ENCODE measurements at regions not wholly inside any gene's neighbourhood (a gene's known extent, or its start where the extent isn't known, plus 50 kb on each side); places are given as distances from the start of the nearest gene placed in this dataset.

DNA sequence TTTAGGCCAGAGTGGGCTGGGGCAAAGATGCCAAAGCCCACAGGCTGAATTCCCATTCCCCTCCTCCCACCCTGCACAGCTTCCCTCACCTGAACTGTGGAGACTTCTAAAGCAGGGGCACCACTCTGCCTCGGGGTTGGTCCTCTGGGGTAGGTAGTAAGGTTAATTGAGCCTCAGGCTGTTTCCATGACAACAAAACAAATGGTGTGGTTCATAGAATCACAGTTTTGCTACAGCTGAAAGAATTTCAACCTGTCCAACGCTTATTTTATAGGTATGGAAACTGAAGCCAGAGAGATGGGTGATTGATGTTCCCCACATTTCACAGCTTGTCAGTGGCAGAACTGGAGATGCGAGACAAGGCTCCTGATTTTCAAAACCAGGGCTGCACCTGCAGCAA, 109.5 kb downstream of the SNX19 start:
- Histone ChIP-seq H3K27me3 (ENCODE audit: control insufficient read depth, extremely low read depth, insufficient read depth, low read length) (no peaks in the 10 kb centered on the region), H3K27ac (ENCODE audit: control insufficient read depth, insufficient read depth, low read length) (no peak overlapping the region), H3K79me2 (ENCODE audit: control insufficient read depth, insufficient read depth, low read length) (no peaks in the 10 kb centered on the region), H2AFZ (ENCODE audit: control insufficient read depth, low read length) (no peak overlapping the region), H3K9me1 (ENCODE audit: control insufficient read depth, extremely low read depth, insufficient read depth, low read length) (no peaks in the 10 kb centered on the region), H3K4me2 (ENCODE audit: control insufficient read depth, extremely low read depth, insufficient read depth, low read depth, low read length) (no peak overlapping the region), H3K4me3 (ENCODE audit: control insufficient read depth in 2 of 3, extremely low read depth in 1 of 3, insufficient read depth in 2 of 3, low read depth in 1 of 3, low read length in 3 of 3) (no peak overlapping the region), H3K9me3 (ENCODE audit: control insufficient read depth, low read depth, low read length) (no peaks in the 10 kb centered on the region), H3K36me3 (ENCODE audit: control insufficient read depth in 2 of 2, extremely low read depth in 1 of 2, insufficient read depth in 2 of 2, low read length in 2 of 2) (no peaks in the 10 kb centered on the region), H4K20me1 (ENCODE audit: control insufficient read depth, extremely low read depth, insufficient read depth, low read length) (no peaks in the 10 kb centered on the region), H3K9ac (ENCODE audit: control insufficient read depth, extremely low read depth, insufficient read depth, low read length) (no peak overlapping the region), H3K4me1 (ENCODE audit: control insufficient read depth, extremely low read depth, insufficient read depth, low read length) (no peaks in the 10 kb centered on the region)
- no peak for FAIRE-seq
- no peak for DNase-seq (ENCODE audit: low read depth, low spot score)
- dilution Hi-C loops (cut with MboI; ENCODE audit: extremely low pct_ligation_motif_present, low sequenced_read_pairs) = no loop called here
- TF ChIP-seq EZH2 (IDR thresholded peaks at IDR 0.05; ENCODE audit: low read length) (no peak), CTCF (optimal IDR thresholded peaks at IDR 0.05 in 1 of 3, IDR thresholded peaks at IDR 0.05 in 1 of 3, conservative IDR thresholded peaks at IDR 0.05 in 1 of 3; ENCODE audit: extremely low read depth in 1 of 3, insufficient read depth in 2 of 3, low read length in 3 of 3) (no peak)

DNA sequence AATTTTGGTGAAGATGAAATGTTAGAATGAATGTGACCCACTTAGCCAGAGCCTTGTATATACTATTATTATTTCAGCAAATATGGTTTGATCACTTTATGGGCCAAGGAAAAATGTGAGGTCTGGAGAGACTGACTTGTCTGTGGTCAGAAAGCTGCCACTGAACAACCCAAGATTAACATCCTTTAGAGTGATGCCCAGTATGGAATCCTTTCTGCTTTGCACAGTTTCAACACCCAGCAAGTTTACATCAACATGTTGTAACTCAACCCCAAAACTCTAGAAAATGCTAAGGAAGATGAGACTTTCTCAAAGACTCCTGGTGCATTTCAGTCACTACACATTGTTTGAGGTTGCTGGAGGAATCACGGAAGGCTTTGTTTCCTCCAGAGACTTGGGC, 107.7 kb downstream of the SNX19 start:
- dilution Hi-C loops (cut with MboI; ENCODE audit: extremely low pct_ligation_motif_present, low sequenced_read_pairs) = no loop called here
- Histone ChIP-seq H3K79me2 (ENCODE audit: control insufficient read depth, insufficient read depth, low read length) (no peaks in the 10 kb centered on the region), H3K4me3 (ENCODE audit: control insufficient read depth in 2 of 3, extremely low read depth in 1 of 3, insufficient read depth in 2 of 3, low read depth in 1 of 3, low read length in 3 of 3) (no peak overlapping the region), H3K4me2 (ENCODE audit: control insufficient read depth, extremely low read depth, insufficient read depth, low read depth, low read length) (no peak overlapping the region), H4K20me1 (ENCODE audit: control insufficient read depth, extremely low read depth, insufficient read depth, low read length) (no peaks in the 10 kb centered on the region), H3K9me1 (ENCODE audit: control insufficient read depth, extremely low read depth, insufficient read depth, low read length) (no peaks in the 10 kb centered on the region), H3K36me3 (ENCODE audit: control insufficient read depth in 2 of 2, extremely low read depth in 1 of 2, insufficient read depth in 2 of 2, low read length in 2 of 2) (no peaks in the 10 kb centered on the region), H3K4me1 (ENCODE audit: control insufficient read depth, extremely low read depth, insufficient read depth, low read length) (no peaks in the 10 kb centered on the region), H3K27me3 (ENCODE audit: control insufficient read depth, extremely low read depth, insufficient read depth, low read length) (no peaks in the 10 kb centered on the region), H3K27ac (ENCODE audit: control insufficient read depth, insufficient read depth, low read length) (no peak overlapping the region), H3K9me3 (ENCODE audit: control insufficient read depth, low read depth, low read length) (no peaks in the 10 kb centered on the region), H3K9ac (ENCODE audit: control insufficient read depth, extremely low read depth, insufficient read depth, low read length) (no peak overlapping the region), H2AFZ (ENCODE audit: control insufficient read depth, low read length) (no peak overlapping the region)
- DNase-seq (ENCODE audit: low read depth, low spot score) = no peak
- no peak for TF ChIP-seq EZH2 (IDR thresholded peaks at IDR 0.05; ENCODE audit: low read length)
- FAIRE-seq = no peak

DNA sequence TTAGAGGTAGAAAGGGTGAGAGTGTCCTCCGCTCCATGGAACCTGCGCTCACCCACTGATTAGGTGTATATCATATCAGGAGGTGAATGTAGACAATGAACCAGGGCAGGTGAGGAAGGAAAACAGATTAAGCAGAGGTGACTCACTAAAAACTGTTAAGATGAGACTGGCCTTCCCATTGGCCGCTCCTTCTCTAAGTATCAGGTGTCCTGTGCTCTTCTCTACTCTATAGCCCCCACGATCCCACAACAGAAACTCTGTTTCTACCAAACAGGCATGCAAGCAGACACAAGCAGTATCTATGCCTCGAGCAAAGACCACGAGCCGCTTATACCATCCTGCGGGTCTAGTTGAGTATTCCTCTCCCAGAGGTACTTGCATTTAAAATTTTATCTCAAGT, 103.1 kb downstream of the SNX19 start:
- H3K9me3 ChIP-seq (ENCODE audit: control insufficient read depth, low read depth, low read length) = no peaks in the 10 kb centered on the region
- no peak overlapping the region for H3K4me3 ChIP-seq (ENCODE audit: control insufficient read depth in 2 of 3, extremely low read depth in 1 of 3, insufficient read depth in 2 of 3, low read depth in 1 of 3, low read length in 3 of 3)
- no peaks in the 10 kb centered on the region for H4K20me1 ChIP-seq (ENCODE audit: control insufficient read depth, extremely low read depth, insufficient read depth, low read length)
- H3K4me1 ChIP-seq (ENCODE audit: control insufficient read depth, extremely low read depth, insufficient read depth, low read length) = no peaks in the 10 kb centered on the region
- no peak overlapping the region for H3K9ac ChIP-seq (ENCODE audit: control insufficient read depth, extremely low read depth, insufficient read depth, low read length)
- no peak overlapping the region for H3K27ac ChIP-seq (ENCODE audit: control insufficient read depth, insufficient read depth, low read length)
- no peaks in the 10 kb centered on the region for H3K27me3 ChIP-seq (ENCODE audit: control insufficient read depth, extremely low read depth, insufficient read depth, low read length)
- H3K9me1 ChIP-seq (ENCODE audit: control insufficient read depth, extremely low read depth, insufficient read depth, low read length) = no peaks in the 10 kb centered on the region
- no peaks in the 10 kb centered on the region for H3K36me3 ChIP-seq (ENCODE audit: control insufficient read depth in 2 of 2, extremely low read depth in 1 of 2, insufficient read depth in 2 of 2, low read length in 2 of 2)
- no peaks in the 10 kb centered on the region for H3K79me2 ChIP-seq (ENCODE audit: control insufficient read depth, insufficient read depth, low read length)
- TF ChIP-seq CTCF (optimal IDR thresholded peaks at IDR 0.05 in 1 of 3, IDR thresholded peaks at IDR 0.05 in 1 of 3, conservative IDR thresholded peaks at IDR 0.05 in 1 of 3; ENCODE audit: extremely low read depth in 1 of 3, insufficient read depth in 2 of 3, low read length in 3 of 3) (no peak), EZH2 (IDR thresholded peaks at IDR 0.05; ENCODE audit: low read length) (no peak)
- H3K4me2 ChIP-seq (ENCODE audit: control insufficient read depth, extremely low read depth, insufficient read depth, low read depth, low read length) = no peak overlapping the region
- FAIRE-seq (no peak), DNase-seq (ENCODE audit: low read depth, low spot score) (no peak)
- no peak overlapping the region for H2AFZ ChIP-seq (ENCODE audit: control insufficient read depth, low read length)
- dilution Hi-C loops (cut with MboI; ENCODE audit: extremely low pct_ligation_motif_present, low sequenced_read_pairs) = no loop called here
